HG03378 (cell line): ENCODE measurements at regions not wholly inside any gene's neighbourhood (a gene's known extent, or its start where the extent isn't known, plus 50 kb on each side); places are given as distances from the start of the nearest gene placed in this dataset.
"Not testable (repeated sequence)": the region's sequence is repeated elsewhere in the genome, so short reads cannot be mapped to it uniquely, and the experiment has no call there.

Experiments used
- ATAC-seq: cut with Tn5 transposase; IDR thresholded peaks from one replicate; pipeline ENCODE4 v1.9.1; 2021; ENCODE audit warnings: mild to moderate bottlenecking, moderate library complexity; ENCODE audit not compliant: unreplicated experiment

DNA sequence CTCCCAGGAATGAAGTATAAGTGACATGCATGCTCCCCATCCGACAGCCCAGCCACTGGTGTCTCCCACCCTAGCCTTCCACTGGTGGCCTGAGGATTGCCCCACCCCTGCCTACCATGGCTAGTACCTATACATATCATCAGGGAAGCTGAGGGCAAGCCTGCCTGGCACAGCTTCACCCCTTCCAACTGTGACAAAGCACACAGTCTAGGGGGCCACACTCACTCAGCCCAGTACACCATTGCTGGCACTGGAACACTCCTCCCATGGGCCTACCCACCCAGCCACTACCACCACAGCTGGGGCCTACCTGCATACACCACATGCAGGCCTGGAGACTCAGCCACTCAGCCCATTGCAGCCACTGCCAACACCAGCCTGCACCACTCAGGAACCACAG, 393.1 kb upstream of the STEAP1 start:
- no peak for ATAC-seq

DNA sequence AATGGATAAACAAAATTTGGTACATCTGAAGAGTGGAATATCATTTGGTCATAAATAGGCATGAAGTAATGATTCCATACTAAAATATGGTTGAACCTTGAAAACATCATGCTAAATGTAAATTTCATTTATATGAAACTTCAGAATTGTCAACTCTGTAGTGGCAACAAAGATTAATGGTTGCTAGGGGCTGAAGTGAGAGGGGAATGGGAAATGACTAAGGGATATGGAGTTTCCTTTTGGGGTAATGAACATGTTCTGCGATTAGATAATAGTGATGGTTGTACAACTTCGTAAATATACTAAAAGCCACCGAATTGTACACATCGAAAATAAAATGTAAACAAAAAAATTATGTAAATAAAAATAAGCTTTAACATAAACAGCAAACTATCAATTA, 384.1 kb upstream of the STEAP1 start:
- ATAC-seq, result no peak

DNA sequence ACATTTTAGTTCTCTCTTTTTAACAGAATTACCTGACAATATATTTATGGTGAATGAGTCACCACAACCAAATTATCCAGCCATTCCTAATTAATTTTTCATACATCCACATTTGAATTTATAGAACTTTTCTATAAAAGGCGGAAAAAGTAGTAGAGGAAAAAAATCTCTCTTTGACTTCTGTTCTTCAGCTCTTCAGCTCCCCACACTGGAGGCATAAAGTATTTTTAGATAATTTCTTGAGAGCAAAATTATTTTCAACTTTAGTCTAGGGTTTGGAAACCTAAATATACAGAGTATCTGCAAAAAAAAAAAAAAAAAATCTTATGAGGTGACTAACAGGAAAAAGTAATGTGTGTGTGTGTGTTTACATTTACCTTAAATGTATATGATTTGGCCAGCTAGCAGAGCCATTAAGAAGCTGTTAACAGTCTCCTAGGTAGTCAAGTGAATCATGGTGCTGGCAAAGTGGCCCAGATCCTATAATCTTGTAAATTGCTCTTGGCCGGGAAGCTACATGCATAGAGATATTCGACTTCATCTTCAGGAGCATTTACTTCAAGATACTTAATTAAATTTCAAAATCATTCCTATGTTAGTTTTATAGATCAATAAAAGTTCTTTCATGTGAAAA, 383.1 kb upstream of the STEAP1 start:
- no peak for ATAC-seq

DNA sequence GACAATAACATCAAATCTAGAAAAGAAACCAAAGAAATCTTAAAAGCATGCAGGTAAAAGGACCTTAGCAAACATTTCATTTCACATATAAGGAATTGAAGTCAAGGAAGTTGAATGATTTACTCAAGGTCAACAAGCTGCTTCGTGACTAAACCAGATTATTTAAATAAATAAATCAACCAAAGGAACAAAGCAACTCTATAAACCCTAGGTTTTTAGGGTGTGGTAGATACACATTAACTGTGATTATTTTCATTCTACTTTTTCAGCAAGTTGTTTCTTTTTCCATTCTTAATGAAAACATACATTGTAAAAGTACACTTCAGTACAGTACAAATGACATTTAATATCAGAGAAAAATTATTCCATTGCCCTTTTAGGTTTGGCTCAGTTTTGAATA, 382.0 kb upstream of the STEAP1 start:
- ATAC-seq, result no peak

DNA sequence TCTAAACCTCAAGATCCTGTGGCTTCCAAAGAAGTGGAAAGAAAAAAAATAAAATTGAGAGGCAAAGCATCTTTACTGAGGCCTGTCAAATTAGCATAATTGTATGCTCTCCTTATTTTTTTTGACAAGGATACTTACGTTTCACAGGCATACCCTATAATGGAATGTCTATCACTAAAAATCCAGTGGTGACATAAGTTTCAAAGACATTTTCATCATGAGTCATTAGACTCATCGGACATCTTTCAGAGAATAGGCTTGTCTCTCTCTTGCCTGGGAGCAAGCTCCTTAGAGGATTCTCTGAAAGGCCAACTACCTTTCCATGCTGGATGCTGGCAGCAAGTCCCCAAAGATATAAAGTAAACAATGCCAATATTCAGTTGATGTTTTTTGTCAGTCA, 380.7 kb upstream of the STEAP1 start:
- ATAC-seq, result no peak

DNA sequence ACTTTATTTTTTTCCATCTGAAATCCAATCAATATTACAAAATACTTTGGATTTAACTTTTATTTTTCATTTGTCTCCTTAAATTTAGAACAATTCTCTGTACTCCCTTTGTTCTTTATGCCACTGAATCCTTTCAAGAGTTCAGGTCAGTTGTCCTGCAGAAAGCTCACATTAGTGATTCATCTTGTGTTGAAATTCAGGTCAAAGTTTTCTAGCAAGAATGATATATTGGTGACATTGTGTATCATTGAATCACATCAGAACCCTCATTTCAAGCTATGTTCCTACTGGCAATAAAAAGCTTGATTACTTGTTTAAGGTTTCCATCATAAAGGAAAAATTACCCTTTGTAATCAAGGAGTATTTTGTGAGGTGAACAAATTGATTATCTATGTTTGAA, 378.8 kb upstream of the STEAP1 start:
- no peak for ATAC-seq

DNA sequence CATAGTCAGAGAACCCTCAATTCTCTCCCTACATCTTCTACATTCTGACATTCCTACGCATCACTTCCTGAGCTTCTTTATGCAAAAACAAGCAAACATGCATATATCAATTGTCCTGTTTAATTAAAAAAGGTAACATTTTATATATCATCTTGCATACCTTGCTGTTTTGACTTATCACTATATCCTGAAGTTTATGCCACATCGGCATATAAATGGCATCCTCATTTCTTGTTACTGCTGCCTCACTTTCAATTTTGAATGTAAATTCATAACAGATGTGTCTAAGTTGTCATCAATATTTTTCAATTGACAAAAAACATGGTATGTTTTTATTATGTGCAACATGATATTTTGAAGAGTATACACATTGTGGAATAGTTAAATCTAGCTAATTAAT, 377.3 kb upstream of the STEAP1 start:
- no peak for ATAC-seq

DNA sequence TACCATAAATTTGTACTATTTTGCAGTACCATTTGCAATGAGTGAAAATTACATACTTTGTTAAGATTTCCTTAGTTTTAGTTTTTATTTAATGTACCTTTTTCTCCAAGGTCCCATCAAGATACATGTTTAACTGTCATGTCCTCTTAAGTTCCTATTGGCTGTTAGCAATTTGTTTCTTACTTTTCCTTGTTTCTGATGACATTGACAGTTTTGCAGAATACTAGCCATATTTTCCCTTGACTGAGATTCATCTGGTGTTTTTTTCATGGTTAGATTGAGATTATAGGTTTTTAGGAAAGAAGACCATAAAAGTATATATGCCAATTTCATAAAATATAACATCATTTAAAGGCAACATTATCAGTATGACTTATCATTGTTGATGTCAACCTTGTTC, 376.8 kb upstream of the STEAP1 start:
- ATAC-seq, result no peak

DNA sequence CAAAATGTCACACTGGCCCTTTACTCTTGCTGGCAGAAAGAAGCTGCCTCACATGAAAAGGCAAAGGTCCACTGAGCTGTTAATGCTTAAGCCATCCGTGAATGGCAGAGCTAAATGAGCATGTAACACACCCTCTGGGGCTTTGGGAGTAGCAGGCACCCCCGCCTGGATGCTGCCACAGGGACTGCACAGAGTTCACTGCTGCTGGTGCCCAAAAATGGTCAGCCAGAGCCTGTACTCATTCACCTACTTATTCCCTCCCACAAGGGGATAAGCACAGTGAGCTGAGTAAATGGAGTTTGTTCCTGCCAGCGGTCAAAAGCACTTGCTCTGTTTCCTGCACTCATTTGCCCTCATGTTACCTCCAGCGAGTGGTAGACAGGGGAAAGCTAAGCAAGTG, 374.0 kb upstream of the STEAP1 start:
- no peak for ATAC-seq

DNA sequence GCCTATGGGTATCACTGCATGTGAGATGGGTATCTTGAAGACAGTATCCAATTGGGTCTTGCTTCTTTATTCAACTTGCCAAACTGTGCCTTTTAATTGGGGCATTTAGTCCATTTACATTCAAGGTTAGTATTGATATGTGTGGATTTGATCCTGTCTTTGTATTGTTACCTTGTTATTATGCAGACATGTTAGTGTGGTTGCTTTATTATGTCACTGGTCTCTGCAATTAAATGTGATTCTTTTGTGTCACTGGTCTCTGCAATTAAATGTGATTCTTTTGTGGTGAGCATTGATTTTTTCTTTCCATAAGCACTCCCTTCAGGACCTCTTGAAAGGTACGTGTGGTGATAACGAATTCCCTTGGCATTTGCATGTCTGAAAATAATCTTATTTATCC, 357.8 kb upstream of the STEAP1 start:
- no peak for ATAC-seq

DNA sequence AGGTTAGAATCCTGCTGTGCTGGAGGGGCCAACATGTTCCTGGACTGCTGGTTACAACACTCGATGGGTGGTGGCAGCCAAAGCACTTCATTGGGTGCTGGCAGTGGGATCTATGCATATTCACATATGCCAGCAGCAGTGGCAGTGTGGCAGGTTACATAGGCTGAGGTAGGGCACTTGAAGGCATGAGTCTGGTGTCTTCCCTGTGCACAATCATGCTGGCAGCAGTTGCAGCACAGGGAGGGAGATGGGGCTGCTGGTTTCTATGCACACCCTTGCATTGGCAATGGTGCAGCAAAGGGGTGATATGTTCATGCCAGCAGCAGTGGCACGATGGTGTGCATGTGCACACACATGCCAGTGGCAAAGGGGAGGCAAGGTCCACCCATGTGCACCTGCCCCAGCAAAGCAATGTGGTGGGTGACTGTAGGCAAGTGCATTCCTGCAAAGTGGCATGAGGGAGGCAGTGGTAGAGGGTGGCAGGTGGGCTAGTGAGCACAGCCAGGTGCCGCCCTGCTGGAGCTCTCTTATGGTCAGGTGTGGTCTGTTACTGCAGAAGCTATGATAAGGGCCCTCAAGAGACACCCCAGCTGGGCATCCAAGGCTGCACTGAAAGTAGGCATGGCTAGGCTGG, 356.2 kb upstream of the STEAP1 start:
- ATAC-seq, result no peak

DNA sequence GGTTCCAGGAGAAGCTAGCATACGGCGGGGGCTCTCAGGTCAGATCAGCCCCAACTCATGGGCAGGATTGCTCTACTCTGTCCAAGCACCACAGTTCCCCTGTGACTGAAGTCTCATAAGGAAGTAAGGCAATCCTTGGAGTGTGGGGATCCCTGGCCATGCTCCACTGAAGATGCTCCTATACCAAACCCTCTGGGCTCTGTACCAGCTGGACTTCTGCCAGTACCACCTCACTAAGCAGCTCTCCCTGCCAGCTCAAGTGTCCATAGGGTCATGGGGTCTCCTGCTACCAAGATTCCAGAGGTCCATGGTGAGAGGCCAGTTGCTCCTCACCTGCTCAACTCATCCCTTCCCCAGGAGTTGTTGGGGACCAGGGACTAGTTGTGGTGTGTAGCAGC, 355.7 kb upstream of the STEAP1 start:
- ATAC-seq, result no peak

DNA sequence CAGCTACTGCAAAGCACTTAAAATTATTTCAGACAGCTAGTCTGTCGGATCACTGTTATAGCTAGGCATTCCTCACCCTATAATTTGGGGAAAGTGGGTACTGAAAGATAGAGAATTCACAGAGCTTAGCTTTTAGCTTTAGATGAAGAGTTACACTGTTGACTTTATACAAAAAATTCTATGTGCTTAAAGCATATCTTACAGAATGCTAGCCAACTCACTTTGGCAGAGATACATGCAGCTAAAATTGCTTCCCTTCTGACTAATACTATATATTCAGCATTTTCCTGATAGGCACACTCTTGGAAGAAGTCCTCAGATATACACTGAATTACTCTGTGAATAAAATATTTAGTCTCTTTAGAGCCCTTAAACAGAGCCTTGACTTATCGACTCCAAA, 353.5 kb upstream of the STEAP1 start:
- no peak for ATAC-seq

DNA sequence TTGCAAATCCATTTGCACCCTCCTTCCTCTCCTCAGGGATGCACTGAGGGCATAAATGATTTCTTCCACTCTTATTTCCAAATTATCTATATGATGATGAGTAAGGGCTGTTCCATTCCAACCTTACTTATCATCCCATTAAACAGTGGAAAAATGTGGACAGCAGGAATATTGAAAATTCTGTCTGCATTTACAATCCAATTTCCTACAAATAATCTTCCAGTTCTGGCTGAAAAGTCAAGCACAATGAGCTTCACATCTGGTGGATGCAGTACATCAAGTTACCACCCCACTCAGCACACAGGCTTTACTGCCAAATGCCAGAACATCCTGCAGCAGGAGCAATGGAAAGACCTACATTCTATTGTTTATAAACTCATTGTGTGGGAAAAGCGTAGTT, 345.0 kb upstream of the STEAP1 start:
- ATAC-seq, result no peak

DNA sequence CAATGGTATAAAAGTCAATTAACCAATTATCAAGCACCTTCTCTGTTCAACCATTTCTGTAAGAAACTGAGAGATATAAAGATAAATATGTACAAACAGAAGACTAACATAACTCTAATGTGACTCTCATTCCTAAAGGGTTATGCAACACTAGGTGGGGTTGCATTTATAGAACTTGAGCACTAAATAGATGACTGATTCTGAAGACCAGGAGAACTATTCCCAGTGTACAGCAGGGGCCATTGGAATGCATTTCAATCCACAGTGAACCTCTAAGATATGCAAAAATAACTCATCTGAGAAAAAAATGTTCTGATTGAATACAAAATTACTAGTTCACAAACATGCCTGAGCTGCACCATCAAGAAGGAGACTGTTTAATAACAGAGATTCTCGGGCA, 341.2 kb upstream of the STEAP1 start:
- no peak for ATAC-seq

DNA sequence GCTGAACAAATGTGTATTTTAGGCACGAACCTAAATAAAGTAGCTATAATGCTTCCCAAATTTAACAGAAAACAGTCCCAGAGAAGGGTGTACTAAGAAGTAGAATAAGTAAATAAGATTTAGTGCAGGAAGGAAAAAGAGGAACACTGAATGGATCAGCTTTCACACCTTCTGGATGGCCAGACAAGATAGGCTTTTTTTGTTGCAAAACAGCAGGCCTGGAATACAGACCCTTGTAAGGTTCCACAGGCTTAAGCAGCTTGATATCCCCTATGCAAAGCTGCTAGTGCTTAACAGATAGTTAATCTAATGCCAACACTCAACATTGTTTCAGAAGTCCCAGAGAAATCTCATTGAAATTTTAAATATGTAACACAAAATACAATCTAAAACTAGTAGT, 328.1 kb upstream of the STEAP1 start:
- no peak for ATAC-seq

DNA sequence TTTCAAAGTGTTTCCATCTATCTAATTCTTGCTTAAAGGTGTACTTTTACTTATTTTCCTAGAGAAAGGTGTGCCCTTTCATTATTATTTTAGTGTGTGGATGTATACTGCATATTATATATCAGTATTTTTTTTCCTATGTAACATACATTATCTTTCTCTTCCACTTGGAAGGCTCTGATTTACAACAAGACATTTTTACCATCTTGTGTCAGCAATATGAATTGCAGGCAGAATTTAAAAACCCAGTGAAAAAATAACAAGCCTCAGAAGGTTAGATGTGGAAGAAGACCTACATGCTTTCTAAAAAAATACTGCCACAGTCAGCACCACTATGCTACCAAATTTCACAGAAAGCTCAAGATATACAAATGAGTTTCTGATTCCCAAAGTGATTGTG, 327.7 kb upstream of the STEAP1 start:
- no peak for ATAC-seq

DNA sequence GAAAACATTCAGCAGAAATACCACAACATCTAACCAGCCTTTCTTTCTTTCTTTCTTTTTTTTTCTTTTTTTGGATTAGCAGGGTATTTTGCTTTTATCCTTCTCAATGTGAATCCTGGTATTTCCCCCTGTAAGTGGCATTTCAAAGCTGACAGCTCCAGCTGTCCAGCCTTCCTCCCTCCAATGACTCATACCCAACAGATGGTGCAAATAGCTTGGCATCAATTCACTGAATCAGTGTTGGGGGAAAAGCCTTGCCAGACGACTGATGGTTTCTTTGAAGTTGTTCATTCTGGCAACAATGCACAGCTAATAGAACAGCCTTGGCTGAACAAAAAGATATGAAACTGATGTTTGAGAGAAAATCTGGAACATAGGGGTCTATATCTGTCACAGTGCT, 316.8 kb upstream of the STEAP1 start:
- no peak for ATAC-seq

DNA sequence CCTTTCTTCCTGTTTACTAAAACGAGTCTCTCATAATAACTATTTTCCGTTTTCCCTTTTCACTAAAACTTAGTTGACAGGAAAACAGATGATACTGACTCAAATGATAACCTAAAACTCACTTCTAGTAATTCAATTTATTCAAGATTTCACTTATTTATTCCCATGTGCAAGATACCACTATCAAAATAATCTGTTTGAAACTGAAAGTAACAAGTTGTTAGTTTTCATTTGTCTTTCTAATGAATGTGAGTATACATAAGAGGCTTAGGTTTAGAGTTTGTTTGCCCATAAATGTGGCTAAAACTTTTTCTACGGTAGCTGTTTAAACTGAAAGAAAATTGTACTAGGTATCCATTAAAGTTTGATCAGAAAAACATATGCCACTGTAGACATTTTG, 314.9 kb upstream of the STEAP1 start:
- ATAC-seq, result no peak

DNA sequence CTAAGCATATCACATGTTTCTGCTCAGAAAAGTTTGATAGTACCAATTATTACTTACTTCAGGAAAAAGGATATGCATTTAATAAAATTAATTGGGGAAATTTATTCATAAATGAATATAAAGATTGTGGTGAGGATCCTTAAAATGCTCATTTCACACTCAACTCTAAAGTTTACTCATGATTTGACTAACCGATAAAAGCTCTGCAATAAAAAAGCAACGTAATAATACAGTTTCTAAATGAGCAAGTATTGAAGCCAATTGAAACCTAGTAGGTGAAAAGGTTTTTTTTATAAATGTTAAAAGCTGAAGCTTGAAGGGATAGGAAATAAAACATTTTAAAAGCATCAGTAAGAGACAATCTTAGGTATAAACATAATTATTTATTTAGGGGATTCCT, 308.3 kb upstream of the STEAP1 start:
- ATAC-seq, result no peak

DNA sequence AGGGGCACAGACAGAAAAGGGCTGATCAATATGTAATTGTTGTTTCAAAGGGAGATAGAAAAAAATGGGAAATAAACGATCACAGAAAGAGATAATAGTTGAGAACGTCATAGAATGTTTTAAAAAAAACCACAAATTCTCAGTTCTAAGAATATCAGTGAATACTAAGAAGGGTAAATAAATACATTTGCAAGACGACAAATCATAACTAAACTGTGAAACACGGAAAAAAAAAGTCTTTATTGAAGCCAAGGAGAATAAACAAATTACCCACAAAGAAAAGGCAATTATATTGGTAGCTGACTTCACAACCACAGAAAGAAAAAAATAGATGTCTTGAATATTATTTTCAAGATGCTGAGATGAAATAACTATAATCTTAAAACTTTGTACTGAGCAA, 305.2 kb upstream of the STEAP1 start:
- ATAC-seq, result no peak

DNA sequence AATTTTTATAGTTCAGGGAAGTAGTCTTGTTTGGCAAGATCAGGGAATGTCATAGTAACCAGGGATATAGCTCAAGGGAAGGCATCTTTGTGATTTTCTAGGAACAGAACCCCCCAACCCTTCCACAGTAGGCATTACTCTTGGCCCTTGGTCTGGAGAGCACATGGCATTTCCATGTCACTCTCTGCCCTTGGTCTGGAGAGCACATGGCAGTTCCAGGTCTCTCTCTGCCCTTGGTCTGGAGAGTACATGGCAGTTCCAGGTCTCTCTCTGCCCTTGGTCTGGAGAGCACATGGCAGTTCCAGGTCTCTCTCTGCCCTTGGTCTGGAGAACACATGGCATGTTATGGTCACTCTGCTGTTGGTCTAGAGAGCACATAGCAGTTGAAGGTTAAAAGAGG, 297.2 kb upstream of the STEAP1 start:
- ATAC-seq, result not testable (repeated sequence)

DNA sequence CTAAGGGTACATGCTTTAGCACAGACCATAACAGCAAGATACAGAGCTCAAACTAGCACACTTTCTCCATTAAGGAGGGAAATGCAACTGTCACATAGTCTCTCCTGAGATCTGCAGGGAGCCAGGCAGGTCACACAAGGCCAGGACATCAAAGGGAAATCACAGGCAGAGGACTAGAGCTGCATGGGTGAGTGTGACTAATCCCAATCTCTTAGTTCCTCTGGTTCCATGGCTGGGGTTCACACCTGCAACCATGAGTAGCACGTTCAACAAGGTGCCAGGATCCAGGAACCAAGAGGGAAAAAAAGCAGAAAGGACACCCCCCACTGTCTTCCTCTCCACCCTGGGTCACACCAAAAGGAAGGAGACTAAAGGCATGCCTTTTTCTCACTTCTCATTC, 296.5 kb upstream of the STEAP1 start:
- ATAC-seq, result no peak
